Fibroblast of lung (primary cell): ENCODE measurements at regions not wholly inside any gene's neighbourhood (a gene's known extent, or its start where the extent isn't known, plus 50 kb on each side); places are given as distances from the start of the nearest gene placed in this dataset.

Source experiments
- CTCF ChIP-seq, 2 donors: IDR thresholded peaks in 1 of 2; conservative IDR thresholded peaks in 1 of 2; 1 replicate in 1 of 2; 2 replicates in 1 of 2; pipeline ENCODE4 v1.5.1; 2011 to 2012; ENCODE audit warnings: low read length in 2 of 2, control low read depth in 1 of 2, inconsistent platforms in 1 of 2, low read depth in 1 of 2, mild to moderate bottlenecking in 1 of 2
- EZH2 ChIP-seq: IDR thresholded peaks from 2 replicates; pipeline ENCODE4 v1.5.1; 2012; ENCODE audit warnings: low read length, control low read depth, mild to moderate bottlenecking; ENCODE audit errors: missing control alignments

- no peak for TF ChIP-seq CTCF (conservative IDR thresholded peaks at IDR 0.05 in 1 of 2, IDR thresholded peaks at IDR 0.05 in 1 of 2; ENCODE audit: low read depth in 1 of 2, low read length in 2 of 2)
- no peak for TF ChIP-seq EZH2
These were observed 928.7 kb downstream of the SLC4A3 start for GRCh38 chr2:220555961-220556630.
